Stimulated activated CD4-positive, alpha-beta T cell treated with anti-CD3 and anti-CD28 coated beads, Interleukin-1b, Interleukin-23, amount 100 ng/mL, for 24 hours (primary cell): ENCODE measurements at regions not wholly inside any gene's neighbourhood (a gene's known extent, or its start where the extent isn't known, plus 50 kb on each side); places are given as distances from the start of the nearest gene placed in this dataset.
"Not testable (repeated sequence)": the region's sequence is repeated elsewhere in the genome, so short reads cannot be mapped to it uniquely, and the experiment has no call there.

Source experiments
- DNase-seq, 4 experiments: peaks; one replicate each; pipeline ENCODE4 v3.0.0-alpha.2; 2020; ENCODE audit warnings: low read depth in 4 of 4, low spot score in 1 of 4

DNA sequence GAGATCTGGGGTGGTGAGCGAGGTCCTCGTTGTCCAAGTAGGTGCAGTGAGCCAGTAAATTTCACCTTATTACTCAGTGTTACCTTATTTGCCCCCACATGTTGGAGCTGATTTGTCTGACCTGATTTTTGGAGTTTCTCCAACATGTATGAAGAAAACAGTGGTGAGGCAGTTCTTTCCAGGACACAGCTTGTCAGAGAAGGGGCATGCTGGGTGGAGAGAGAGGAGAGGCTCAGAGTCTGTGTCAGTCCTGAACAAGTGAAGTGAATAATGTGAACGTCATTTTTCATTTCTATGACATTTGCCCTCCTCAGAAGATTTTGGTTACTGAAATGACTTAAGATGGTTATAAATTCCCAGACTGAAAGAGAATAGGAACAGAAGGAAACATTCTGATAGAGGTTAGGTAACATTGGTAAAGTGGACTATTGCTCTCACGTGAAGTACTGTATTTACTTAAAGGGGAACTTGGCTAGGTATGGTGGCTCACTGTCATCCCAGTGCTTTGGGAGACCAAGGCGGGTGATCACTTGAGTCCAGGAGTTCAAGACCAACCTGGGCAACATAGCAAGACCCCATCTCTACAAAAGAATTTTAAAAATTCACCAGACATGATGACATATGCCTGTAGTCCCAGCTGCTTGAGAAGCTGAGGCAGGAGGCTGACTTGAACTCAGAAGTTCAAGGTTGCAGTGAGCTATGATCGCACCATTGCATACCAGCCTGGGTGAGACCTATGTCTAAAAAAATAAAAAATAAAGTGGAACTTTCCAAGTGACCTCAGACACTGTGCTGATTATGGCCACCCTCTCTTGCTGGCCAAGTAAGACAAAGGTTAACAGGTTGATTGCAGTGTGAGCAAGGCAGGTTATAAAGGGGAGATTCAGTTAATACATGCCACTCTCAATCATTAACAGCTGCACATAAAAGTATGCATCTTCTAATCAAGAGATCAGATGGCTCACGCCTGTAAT is 184.3 kb downstream of the EDN1 start:
- no peak for DNase-seq

DNA sequence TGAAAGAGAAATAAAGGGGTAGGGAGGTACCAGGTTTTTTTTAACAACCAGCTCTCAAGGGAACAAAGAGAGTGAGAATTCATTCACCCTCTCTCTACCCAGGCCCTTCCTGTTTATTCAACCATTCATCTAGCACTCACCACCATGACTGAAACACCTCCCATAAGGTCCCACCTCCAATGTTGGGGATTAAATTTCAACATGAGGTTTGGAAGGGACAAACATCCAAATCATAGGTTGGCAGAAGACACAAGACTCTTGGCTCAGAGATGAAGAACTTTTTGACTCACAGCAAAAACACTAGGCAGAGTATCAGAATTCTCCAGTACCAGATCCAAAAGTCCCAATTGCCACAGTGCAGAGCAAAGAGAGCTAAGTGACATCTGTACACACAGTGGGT is 186.3 kb downstream of the EDN1 start:
- no peak for DNase-seq

DNA sequence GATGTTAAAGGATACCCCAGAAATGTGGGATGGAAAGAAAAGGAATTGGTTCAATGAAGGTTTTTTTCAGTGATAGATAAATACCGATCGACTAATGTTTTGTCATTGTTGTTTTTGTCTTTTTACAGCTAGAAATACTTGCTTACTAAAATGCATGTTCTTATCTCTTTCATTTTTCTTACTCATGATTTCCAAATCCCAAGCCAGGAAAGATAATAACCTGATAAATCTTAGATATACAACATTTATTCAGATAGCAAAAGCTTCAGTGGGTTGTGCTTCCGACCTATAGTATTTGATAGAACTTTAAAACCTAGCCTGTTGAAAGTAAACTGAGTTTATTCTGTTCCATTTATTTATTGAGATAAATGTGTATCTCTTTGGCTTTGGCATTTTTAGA is 187.5 kb downstream of the EDN1 start:
- DNase-seq: no peak

DNA sequence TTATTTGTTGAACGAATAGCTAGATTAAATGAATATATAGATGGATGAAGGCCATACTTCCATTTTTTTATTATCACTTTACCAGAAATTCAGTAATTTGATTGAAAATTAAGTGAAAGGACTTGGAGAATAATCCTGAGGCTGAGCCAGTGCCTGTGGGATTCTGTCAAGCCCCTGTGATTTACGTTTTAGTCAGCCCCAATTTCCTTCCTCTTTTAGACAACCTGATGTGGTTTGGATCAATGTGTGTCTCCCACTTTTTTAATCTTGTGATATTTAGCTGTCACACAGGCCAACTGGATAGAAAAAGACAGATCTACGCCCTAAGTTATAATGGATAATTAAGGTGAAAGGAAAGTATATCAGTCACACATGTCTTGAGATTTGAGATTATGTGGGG is 188.8 kb downstream of the EDN1 start:
- DNase-seq: no peak

DNA sequence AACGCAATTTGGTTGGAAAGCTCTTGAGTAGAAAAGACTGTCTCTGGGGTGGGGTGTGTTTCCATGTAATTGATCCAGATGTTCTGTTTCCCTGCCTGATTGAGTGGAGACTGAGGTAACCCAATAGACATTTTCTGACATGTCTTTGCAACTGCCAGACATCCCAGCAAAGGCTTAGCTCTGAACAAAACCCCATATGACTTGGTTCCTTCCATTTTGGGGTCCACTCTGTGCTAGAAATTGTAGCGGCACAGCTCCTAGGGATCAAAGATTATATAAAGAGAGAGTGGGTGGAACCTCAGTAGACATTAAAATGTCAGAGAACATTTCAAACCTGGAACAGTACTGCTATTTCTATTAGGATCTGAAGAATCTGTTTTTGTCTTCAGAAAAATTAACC is 189.3 kb downstream of the EDN1 start:
- no peak for DNase-seq

DNA sequence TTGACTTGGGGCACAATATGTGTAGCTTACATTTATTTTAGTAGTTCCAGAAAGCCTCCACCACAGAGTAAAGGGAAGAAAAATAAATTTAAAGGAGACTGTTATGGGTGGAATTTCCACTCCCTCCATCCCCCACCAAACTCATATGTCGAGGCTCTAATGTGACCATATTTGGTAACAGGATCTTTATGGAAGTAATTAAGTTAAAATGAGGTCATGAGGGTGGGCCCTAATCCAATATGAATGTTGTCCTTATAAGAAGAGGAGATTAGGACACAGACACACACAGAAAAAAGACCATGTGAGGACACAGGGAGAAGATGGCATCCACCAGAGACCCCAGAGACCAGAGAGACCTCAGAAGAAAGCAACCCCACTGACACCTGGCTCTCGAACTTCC is 189.7 kb downstream of the EDN1 start:
- no peak for DNase-seq

DNA sequence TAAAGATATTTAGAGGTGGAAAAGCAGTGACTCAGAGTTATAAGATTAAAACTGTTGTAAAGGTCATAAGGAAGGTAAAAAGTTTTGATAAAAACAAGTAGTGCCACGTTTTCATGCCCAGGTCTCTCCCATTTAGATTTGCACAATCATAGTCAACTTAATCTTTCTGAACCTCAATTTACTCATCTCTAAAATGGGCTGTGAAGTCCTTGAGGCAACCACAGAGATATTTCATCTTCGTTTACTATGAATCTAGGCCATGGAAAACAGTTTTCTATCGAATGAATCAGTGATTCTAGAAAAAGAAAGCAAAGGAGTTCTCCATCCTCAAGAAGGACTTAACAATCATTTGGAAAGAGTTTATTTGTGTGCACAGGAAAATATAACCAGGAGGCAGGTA is 190.2 kb downstream of the EDN1 start:
- DNase-seq: no peak

DNA sequence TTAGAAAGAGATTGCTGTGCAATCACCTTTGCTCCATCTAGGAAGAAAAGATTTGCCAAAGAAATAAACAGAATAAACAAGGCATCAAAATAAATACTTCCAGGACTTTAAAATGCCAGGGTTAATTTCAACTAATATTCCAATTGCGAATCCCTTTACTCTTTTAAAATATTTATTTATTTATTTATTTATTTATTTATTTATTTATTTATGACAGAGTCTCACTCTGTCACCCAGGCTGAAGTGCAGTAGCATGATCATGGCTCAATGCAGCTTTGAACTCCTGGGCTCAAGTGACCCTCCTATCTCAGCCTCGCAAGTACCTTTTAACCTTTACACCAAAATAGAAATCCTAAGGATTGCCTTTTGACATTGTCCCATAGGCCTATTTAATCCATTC is 191.1 kb downstream of the EDN1 start:
- DNase-seq: no peak

DNA sequence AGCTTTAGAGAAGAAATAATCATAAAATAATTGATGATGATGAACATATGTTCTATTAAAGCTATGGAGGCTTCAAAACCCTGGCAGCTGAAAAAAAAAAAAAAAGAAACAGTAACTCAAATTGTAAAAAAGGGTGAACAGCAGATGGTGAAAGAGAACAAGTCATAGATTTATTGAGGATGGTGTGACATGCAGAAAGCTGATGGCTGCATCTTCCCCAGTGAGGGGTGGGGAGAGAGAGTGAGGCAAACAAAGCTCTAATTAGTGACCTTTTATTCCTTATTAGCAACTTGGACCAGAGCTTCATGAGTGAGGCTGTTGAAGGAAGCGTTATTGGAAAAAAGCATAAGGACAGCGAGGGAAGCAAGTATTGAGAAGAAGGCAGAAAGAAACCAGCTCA is 191.7 kb downstream of the EDN1 start:
- no peak for DNase-seq

DNA sequence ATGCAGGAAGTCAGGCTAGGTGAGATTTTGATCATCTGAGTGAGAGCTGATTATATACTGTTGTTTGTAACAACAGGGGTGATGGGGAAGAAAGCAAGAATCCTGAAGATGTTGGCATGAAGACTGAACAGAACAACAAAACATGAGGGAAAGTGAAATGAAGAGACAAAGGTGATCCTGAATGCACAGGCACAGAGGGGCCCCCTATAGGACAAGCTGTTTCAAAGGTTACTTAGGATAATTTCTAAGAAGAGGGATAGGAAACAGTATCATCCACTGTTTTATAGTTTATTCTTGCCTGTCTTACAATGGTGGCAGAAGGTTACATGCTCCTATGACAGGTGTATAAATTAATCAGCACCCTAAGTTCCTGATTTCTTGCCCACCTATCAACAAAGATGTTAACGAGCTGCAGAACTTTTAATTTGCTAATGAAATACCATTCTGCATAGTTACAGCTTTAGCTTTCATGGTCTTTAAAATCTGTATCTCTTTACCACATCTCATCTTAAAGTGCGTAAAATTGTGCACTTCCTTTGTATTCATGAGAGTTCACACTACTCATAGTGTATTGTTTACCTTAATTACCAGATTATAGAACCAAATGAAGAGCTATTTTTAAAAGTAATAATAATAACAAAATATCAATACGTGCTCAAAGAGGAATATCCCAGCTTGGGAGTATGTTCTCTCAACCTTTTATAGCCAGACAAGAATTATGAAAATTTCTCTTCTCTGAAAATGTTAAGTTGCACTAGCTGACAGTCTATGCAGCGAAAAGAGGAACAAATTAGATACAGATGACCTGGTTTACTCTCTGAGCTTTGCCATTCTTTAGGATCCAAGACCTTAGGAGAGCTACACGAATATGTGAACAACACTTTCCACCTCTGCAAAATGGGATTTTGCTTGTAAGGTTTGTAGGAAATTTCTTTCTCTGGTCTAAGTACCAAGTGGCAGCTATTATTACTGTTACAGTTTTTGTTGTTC is 192.5 kb downstream of the EDN1 start:
- DNase-seq: no peak

DNA sequence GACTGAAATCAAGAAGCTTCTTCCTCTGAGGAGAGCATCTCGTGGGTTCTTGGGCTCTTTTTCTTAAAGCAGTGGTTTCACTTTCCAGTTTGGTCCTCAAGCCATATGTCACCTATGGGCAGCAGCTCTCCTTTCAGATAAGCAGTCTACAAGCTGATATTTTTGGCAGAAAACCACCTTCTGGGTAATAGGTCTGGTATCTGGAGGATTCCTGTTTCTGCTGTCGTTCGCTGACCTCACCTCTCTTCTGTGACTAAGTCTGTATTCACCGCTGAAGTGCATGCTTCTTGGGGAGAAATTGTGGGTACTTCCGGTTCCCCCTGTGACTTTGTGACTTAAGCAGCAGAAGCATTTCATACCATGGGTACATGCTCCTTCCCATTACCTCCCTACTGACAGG is 193.6 kb downstream of the EDN1 start:
- DNase-seq: no peak

DNA sequence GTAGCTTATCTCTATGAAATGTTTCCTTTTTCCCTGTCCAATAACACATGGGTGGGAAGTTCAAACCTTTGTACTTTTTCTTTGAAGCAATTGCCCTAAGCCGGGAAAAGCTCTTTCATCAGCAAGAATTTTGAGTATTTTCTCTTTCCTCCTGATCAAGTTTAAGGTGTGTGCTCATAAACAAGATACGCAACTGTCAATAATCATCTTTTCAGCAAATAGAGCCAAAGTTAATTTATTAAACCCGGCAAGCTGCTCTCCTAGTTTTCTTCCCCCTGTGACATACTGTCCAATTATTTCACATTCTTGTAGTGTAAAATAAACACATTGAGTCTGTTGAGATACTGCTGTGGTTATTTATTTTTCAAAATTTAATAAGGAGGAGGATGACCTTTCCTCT is 194.4 kb downstream of the EDN1 start:
- DNase-seq: no peak

DNA sequence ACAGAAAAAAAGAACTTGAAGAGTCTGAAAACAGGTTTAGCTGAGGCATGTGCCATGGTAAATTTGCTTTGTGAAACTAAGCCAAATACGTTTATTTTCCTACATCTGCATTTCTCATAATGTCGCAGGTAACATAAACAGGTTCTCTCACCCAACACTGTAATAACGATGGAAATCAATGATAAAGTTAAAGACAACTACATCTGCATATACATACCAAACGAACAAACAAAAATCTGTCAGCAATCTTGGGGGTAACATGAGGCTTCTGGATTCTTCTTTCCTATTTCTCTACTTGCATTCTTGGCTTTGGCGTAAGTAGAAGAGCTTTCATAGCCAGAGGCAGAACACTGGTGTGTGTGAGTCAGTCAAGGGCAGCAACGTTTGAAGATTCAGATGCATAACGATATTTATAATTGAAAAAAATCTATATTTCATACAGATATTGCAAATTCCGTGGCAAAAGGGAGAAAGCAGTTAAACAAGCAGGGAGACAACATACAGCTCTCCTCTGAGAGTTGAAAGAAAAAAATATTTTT is 195.1 kb downstream of the EDN1 start:
- no peak for DNase-seq

DNA sequence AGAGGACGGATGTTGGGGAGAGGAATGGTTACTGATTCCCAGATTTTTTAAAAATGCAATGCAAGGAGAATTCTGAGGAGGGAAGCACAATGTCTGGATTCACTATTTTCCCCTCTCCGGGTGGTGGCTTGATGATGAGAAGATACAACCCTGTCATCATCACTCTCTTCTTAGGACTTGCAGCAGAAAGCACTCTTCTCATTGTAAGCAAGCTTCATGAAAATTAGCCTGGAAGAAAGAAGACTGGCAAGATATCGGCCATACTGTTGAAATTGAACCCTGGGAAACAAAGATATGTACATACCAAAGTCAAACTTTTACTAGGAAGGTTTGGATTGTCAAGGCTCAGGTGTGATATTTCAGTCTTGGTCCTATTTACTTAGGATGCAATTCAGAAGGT is 195.7 kb downstream of the EDN1 start:
- DNase-seq: no peak

DNA sequence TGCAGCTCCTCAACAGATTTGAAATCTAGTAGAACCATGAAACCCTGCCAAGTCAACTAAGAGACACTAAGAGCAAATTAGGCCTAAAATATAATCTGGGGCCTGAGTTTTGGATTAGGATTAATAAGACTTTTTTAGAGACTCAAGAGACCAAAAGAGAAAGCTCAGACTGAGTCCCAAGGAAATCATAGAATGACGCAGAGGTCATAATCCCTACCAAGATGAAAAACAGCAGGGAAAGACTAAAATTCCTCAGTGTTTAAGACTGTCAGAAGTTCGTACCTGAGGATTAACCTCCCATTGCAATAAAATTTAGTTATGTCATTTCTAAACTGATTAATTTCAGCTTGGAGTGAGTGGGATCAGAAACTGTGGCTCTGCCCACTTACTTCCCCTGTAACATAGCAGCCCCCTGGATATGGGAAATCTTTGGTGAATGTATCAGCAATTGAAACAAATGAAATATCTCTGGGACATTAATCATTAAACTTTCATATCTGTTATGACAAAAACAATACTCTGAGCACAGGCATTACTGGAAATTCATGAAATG is 200.3 kb downstream of the EDN1 start:
- DNase-seq: no peak

DNA sequence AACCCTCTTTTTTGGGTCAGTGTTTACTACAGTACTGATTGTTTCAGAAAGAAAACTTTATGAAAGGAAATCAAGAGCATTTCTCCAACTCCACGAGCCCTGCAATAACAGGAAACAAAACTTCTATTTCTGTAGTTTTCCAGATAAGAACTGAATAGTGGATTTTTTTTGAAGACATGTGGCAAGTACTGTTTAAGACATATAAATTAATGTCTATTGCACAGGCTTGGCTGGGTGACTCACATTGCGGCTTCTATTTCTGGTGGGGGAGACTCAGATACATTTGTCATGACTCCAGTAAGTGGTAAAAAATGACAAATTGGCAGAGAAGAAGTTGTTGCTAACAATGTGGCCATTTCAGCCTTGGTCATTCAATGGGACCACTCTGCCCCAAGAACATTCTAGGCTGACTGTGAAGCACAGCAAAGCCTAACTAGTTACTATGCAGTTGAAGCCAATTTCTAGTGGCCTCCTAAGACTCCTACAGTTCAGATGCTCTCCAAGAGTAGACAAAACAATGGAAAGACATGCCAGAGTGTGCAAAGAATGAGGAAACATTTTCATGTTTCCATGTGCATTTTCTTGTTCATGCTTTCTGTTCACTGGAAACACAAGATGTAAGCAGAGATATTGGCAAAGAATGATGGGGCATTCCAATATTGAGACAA is 200.9 kb downstream of the EDN1 start:
- DNase-seq: no peak

DNA sequence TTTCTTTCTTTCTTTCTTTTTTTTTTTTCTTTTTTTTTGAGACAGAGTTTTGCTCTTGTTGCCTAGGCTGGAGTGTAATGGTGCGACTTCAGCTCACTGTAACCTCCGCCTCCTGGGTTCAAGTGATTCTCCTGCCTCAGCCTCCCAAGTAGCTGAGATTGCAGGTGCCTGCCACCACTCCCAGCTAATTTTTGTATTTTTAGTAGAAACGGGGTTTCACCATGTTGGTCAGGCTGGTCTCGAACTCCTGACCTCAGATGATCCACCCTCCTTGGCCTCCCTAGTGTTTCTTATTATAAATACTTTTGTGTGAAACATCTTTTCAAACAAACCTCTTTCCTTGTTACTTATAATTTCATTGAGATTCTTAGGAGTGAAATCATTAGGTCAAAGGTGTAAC is 202.8 kb downstream of the EDN1 start:
- DNase-seq: not testable (repeated sequence)

DNA sequence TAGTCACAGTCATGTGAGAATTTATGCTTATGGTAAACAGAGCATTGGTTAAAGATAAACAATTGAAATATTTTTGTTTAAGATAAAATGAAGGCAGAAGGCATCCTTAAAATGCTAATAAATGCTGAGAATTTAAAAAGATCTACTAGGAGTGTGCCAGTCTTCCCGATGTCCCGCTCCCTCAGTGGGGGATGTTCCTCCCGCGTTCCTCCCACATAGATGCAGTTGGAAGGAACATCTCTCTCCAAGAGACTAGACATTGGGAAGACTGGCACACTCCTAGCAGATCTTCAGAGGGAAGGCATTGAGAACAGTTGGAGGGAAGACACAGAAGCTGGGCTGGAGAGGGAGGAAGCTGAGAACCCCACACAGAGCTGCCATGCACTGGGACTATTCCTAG is 203.3 kb downstream of the EDN1 start:
- no peak for DNase-seq

DNA sequence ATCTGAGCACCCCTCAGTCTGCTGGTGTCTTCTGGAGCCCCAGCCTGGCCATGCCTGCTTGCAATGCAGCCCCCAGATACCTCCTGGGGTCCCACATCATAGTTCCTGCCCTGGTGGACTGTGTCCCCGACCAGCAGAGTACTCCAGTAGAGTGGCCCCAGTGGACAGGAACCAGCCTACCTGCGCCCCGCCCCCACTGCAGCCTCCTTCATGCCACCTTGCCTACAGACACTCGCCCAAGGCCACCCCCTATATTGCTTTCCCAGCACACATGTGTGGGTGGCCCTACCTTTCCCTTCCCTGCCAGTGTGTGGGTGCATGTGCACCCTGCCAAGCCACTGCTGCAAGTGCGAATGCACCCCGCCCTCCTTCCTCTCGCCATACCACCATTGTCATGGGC is 204.0 kb downstream of the EDN1 start:
- no peak for DNase-seq

DNA sequence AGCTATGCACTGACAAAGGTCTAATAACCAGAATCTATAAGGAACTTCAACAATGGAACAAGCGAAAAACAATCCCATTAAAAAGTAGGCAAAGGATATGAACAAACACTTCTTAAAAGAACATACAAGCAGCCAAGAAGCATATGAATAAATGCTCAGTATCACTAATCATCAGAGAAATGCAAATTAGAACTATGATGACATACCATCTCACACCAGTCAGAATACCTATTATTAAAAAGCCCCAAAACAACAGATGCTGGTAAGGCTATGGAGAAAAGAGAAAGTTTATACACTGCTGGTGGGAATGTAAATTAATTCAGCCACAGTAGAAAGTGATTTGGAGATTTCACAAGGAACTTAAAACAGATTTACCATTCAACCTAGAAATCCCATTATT is 211.8 kb downstream of the EDN1 start:
- DNase-seq: no peak
